ENCODE measurements at regions not wholly inside any gene's neighbourhood (a gene's known extent, or its start where the extent isn't known, plus 50 kb on each side); places are given as distances from the start of the nearest gene placed in this dataset.
"Not testable (repeated sequence)": the region's sequence is repeated elsewhere in the genome, so short reads cannot be mapped to it uniquely, and the experiment has no call there.

GRCh38 chr9:62931484-62931883, 1741.6 kb downstream of the SPATA31A7 start:
- FAIRE-seq; DNase-seq (ENCODE audit: low spot score): not testable (repeated sequence)

GRCh38 chr9:62952840-62953239, 1763.0 kb downstream of the SPATA31A7 start:
- DNase-seq (ENCODE audit: low spot score); FAIRE-seq: not testable (repeated sequence)
